DMS153 treated with DMSO at 0.1 percent for 48 hours (cell line): ENCODE measurements at regions not wholly inside any gene's neighbourhood (a gene's known extent, or its start where the extent isn't known, plus 50 kb on each side); places are given as distances from the start of the nearest gene placed in this dataset.
"Not testable (repeated sequence)": the region's sequence is repeated elsewhere in the genome, so short reads cannot be mapped to it uniquely, and the experiment has no call there.

Experiments
- DNase-seq: peaks from one replicate; lab custom pipeline; 2025; ENCODE audit not compliant: unreplicated experiment; lab: John Stamatoyannopoulos, UW

DNA sequence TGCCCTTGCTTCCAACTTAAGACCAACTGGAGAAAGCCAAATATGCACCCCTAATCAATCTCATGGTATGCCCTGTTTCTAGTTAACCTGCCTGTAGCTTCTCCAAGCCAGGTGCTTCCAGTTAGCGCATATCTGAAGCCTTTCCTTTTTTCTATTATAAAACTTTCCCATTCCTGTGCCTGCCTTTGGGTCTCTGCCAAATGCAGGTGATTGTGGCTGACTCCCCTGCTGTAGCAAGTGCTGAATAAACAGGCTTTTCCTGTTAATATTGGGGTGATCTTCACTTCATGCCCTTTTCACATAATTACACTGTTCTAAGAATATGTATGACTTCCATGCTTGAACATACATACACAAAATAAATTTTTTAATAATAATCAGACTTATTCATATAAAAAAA, 207.4 kb downstream of the TANC2 start:
- no peak for DNase-seq

DNA sequence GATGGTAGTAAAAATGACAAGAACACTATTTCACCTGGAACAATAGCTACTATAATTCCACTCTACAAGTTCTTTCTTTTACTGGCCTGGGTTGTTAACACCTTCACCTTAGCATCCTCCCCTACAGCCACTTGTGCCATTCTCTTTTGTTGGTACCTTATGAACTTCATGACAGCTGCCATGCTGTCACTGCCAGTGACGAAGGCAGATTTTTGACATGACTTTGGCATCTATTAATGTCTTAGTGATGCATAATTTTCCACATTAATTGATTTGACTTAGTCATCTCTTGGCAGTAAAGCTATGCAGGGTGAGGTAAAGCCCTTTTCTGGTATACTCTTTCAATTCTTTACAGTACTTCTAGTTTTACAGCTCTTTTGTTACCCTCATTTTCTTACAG, 207.9 kb downstream of the TANC2 start:
- no peak for DNase-seq

DNA sequence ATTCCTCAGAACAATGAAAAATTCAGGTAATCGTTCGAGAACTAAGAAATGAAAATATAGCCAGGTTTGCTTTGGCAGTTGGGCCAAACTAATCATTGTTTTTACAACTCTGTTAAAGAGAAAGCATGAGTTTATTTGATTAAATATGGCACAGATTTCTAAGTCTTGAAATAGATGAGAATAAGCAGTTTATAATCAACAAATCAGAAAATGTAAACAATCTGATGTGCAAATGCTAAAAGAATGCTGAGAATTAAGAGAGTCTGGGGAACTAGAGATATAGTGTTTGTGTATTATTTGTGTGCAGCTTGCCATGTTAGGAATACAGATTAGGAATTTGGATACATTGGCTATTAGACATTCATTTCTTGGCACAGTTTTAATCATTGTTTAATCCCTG, 212.5 kb downstream of the TANC2 start:
- no peak for DNase-seq

DNA sequence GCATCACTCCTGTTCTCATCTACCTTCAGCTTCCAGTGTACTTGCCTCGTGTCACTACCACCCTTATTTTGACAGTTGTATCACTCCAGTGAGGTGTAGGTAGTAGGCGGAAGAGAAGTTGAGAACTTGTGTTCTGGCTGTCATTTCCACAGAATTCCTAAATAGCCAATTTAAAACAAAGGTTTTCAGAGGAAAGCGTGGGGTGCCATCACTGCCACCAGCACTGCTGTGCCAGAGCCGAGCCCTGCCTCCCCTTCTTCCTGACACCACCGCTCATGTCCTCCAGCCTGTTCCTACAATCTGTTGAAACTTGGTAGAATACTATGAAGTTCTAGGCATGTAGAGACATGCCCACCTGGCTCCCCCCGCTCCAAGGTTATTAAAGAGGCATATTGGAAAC, 215.8 kb downstream of the TANC2 start:
- DNase-seq = no peak

- DNase-seq = no peak
These were observed 219.4 kb downstream of the TANC2 start for GRCh38 chr17:63185420-63185819.

DNA sequence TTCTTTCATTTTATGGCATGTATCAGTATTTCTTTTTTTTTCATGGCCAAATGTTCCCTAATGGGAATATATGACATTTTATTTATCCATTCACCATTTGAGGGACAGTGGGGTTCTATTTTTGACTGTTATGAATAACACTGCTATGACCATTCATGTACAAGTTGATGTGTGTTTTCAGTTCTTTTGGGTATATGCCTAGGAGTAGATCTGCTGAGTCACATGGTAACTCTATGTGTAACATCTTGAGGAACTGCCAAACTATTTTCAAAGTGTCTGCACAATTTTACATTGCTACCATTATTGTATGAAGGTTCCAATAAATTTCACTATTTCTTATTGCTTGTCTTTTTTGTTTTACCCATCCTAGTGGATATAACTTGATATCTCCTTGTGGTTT, 223.0 kb downstream of the TANC2 start:
- DNase-seq = no peak

- DNase-seq = no peak
These were observed 223.9 kb downstream of the TANC2 start for GRCh38 chr17:63189930-63190329.

GRCh38 chr17:63190821-63191370, 224.9 kb downstream of the TANC2 start:
- no peak for DNase-seq

DNA sequence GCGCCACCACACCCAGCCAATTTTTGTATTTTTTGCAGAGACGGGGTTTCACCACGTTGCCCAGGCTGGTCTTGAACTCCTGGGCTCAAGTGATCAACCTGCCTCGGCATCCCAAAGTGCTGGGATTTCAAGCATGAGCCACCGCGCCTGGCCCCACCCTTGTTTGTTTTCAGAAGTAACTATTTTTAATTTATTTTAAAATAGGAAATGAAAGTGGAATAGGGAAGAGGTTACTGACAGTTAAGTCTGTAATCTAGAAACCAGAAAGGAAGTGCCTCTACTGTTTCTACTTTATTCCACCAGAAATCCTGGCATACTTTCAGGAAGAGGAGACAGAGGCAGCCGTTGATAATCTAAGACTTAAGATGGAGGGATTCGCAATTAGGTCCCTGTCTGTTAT, 225.6 kb downstream of the TANC2 start:
- no peak for DNase-seq

DNA sequence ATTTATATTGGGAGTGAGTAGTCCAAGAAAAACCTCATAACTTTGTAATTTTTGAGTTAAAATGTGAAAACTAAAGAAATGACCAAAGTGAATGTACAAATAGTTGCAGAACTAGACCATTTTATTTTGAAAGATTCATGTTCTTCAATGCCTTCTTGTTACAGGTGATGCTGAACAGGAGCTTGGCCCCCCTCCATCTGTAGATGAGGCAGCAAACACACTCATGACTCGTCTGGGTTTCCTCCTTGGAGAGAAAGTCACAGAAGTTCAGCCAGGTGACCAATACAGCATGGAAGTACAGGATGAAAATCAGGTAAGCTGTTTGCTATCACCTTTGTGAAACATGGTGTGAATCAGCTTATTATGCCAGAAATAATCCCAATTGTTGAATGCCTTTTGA, 227.8 kb downstream of the TANC2 start:
- no peak for DNase-seq

GRCh38 chr17:63196772-63197335, 230.8 kb downstream of the TANC2 start:
- DNase-seq = no peak

DNA sequence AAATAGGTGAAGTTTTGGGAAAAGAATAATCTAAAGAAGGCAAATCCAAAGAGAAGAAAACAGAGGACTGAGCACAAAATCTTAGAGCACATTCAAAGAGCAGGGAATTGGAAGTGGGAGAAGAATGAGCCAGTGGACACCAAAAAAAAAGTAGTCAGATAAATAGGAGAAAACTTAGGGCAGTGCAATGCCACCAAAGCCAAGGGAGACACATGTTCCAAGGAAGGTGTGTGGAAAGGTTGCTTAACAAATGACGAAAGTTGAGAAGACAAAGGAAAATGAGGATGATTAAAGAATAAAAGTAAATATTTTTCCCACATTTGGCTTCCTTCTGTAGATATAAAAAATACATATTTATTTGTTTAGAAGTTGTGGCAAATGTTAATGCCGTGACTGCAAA, 237.6 kb downstream of the TANC2 start:
- no peak for DNase-seq

GRCh38 chr17:63221939-63222338, 224.2 kb downstream of the CYB561 start:
- DNase-seq = no peak

DNA sequence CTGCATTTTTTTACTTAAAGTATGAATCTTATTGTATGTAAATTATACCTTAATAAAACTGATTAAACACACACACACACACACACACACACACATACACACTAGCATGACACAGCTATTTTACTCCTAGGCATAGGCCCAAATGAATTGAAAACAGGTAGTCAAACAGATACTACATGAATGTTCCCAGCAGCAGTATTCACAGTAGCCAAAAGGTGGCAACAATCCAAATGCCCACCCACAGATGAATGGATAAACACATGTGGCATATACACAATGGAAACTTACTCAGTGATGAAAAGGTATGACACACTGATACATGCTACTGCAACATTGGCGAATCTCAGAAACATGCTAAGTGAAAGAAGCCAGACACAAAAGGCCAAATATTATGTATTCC, 223.5 kb downstream of the CYB561 start:
- DNase-seq = no peak

GRCh38 chr17:63223212-63223911, 222.7 kb downstream of the CYB561 start:
- DNase-seq = no peak

GRCh38 chr17:63224644-63225043, 221.5 kb downstream of the CYB561 start:
- DNase-seq = no peak

DNA sequence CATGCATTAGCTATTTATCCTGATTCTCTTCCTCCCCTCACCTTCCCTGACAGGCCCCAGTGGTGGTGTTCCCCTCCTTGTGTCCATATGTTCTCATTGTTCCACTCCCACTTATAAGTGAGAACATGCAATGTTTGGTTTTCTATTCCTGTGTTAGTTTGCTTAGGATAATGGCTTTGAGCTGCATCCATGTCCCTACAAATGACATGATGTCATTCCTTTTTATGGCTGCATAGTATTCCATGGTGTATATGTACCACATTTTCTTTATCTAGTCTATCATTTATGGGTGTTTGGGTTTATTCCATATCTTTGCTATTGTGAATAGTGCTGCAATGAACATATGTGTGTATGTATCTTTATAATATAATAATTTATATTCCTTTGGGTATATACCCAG, 219.4 kb downstream of the CYB561 start:
- not testable (repeated sequence) for DNase-seq

DNA sequence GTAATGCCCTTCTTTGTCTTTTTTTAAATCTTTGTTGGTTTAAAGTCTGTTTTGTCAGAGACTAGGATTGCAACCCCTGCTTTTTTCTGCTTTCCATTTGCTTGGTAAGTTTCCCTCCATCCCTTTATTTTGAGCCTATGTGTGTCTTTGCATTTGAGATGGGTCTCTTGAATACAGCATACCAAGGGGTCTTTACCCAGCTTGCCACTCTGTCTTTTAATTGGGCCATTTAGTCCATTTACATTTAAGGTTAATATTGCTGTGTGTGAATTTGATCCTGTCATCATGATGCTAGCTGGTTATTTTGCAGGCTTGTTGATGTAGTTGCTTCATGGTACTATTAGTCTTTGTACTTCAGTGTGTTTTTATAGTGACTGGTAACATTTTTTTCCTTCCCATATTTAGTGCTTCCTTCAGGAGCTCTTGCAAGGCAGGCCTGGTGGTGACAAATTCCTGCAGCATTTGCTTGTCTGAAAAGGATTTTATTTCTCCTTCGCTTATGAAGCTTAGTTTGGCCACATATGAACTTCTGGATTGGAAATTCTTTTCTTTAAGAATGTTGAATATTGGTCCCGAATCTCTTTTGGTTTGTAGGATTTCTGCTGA, 215.0 kb downstream of the CYB561 start:
- DNase-seq = not testable (repeated sequence)

- no peak for DNase-seq
These were observed 213.4 kb downstream of the CYB561 start for GRCh38 chr17:63232565-63233310.

DNA sequence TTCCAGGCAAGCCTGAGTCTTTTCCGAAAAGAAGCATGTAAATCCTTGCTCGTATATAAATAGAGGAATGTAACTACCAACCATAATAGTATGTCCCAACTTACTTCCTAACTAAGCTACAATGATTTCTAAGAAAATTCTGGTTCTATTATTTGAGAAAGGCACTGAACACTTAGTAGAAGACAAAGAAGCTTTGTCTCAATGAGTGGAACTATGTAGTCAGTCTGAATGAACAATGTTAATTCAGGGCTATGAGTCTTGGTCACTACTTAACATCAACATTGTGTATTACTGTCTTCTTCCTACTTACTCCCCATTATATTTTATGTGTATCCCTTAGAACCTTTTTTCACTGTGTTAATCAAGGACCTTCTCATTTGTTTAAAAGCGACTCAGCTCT, 206.0 kb downstream of the CYB561 start:
- DNase-seq = no peak

DNA sequence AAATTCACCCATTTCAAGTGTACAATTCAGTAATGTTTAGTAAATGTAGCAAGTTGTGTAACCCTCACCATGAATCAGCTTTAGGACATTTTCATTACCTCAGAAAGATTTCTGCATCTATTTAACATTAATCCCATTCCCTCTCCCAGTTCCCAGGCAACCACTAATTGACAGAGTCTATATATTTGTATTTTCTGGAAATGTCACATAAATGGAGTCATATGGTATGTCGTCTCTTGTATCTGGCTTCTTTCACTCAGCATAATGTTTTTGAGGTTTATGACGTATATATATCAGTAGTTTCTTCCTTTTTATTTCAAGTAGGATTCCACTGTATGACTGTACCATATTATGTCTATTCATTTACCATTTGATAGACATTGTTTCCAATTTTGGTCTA, 199.8 kb downstream of the CYB561 start:
- no peak for DNase-seq

GRCh38 chr17:63247706-63248105, 198.4 kb downstream of the CYB561 start:
- no peak for DNase-seq
